HFFc6 (cell line): ENCODE measurements at regions not wholly inside any gene's neighbourhood (a gene's known extent, or its start where the extent isn't known, plus 50 kb on each side); places are given as distances from the start of the nearest gene placed in this dataset.

Experiments used
- DNase-seq: peaks from one replicate; pipeline ENCODE4 v3.0.0-alpha.2; 2018
- H3K27ac Mint-ChIP-seq: 2 replicates; pipeline ENCODE4 v1.8.0; 2020; ENCODE audit warnings: mild to moderate bottlenecking, mixed read lengths
- H3K27me3 Mint-ChIP-seq: 2 replicates; pipeline ENCODE4 v1.8.0; 2021; ENCODE audit warnings: mild to moderate bottlenecking, moderate library complexity, mixed read lengths; ENCODE audit not compliant: insufficient read depth
- H3K36me3 Mint-ChIP-seq: 2 replicates; pipeline ENCODE4 v1.8.0; 2021; ENCODE audit warnings: low read depth, mixed read lengths
- H3K4me1 Mint-ChIP-seq: 2 replicates; pipeline ENCODE4 v1.8.0; 2020; ENCODE audit warnings: low read depth, mixed read lengths
- H3K4me3 Mint-ChIP-seq: 2 replicates; pipeline ENCODE4 v1.8.0; 2020; ENCODE audit warnings: mild to moderate bottlenecking, moderate library complexity, mixed read lengths
- H3K9me3 Mint-ChIP-seq: 2 replicates; pipeline ENCODE4 v1.8.0; 2020; ENCODE audit warnings: mild to moderate bottlenecking, mixed read lengths
- CTCF ChIP-seq: fragments of 200-600 bp; sonication (generic); IDR thresholded peaks from 2 replicates; pipeline ENCODE4 v1.5.0; 2021; ENCODE audit warnings: antibody characterized with exemption, mild to moderate bottlenecking

GRCh38 chr10:62638062-62638477, 166.4 kb upstream of the ADO start:
- H3K4me3 Mint-ChIP-seq, result no peak overlapping the region
- H3K9me3 Mint-ChIP-seq, result no peaks in the 10 kb centered on the region
- no peak for TF ChIP-seq CTCF
- H3K27me3 Mint-ChIP-seq, result no peaks in the 10 kb centered on the region; the same call in 1 of the 2 replicates
- DNase-seq, result no peak
- peaks cover 17% of the 10 kb centered on the region for H3K4me1 Mint-ChIP-seq
- no peak overlapping the region for H3K27ac Mint-ChIP-seq
- H3K36me3 Mint-ChIP-seq, result no peaks in the 10 kb centered on the region

- Mint-ChIP-seq H3K4me3 (no peak overlapping the region), H3K27me3 (no peaks in the 10 kb centered on the region; the same call in 1 of the 2 replicates), H3K36me3 (no peaks in the 10 kb centered on the region), H3K27ac (no peak overlapping the region; the same call in 1 of the 2 replicates), H3K9me3 (no peaks in the 10 kb centered on the region), H3K4me1 (peaks cover 17% of the 10 kb centered on the region)
- no peak for DNase-seq
- no peak for TF ChIP-seq CTCF
These were observed 165.4 kb upstream of the ADO start for GRCh38 chr10:62639144-62639543.

- H3K27ac Mint-ChIP-seq, result no peak overlapping the region
- H3K36me3 Mint-ChIP-seq, result no peaks in the 10 kb centered on the region
These were observed 164.1 kb upstream of the ADO start for GRCh38 chr10:62640411-62640810.

GRCh38 chr10:62643606-62644587, 160.6 kb upstream of the ADO start:
- TF ChIP-seq CTCF, result no peak
- Mint-ChIP-seq H3K4me1 (peaks cover 17% of the 10 kb centered on the region), H3K27ac (no peak overlapping the region), H3K27me3 (no peaks in the 10 kb centered on the region; the same call in none of the 2 replicates), H3K9me3 (no peaks in the 10 kb centered on the region), H3K4me3 (no peak overlapping the region), H3K36me3 (no peaks in the 10 kb centered on the region)
- no peak for DNase-seq

More at GRCh38 chr10:62640411-62640810, 164.1 kb upstream of the ADO start:
- Mint-ChIP-seq H3K4me1 (peaks cover 17% of the 10 kb centered on the region), H3K27me3 (no peaks in the 10 kb centered on the region; the same call in none of the 2 replicates), H3K4me3 (no peak overlapping the region), H3K9me3 (no peaks in the 10 kb centered on the region)
- no peak for TF ChIP-seq CTCF
- no peak for DNase-seq

- no peaks in the 10 kb centered on the region for H3K36me3 Mint-ChIP-seq
- no peak overlapping the region for H3K4me3 Mint-ChIP-seq
These were observed 157.0 kb upstream of the ADO start for GRCh38 chr10:62647375-62648092.

More at GRCh38 chr10:62647375-62648092, 157.0 kb upstream of the ADO start:
- no peak for DNase-seq
- Mint-ChIP-seq H3K9me3 (no peaks in the 10 kb centered on the region), H3K4me1 (peaks cover 28% of the 10 kb centered on the region), H3K27me3 (no peaks in the 10 kb centered on the region; the same call in 1 of the 2 replicates), H3K27ac (no peak overlapping the region)
- TF ChIP-seq CTCF, result no peak
